Stomach (tissue), 4 donors: ENCODE measurements at regions not wholly inside any gene's neighbourhood (a gene's known extent, or its start where the extent isn't known, plus 50 kb on each side); places are given as distances from the start of the nearest gene placed in this dataset.

ENCODE experiments used
- POLR2A ChIP-seq, 4 donors: fragments of 450-650 bp; IDR thresholded peaks; one replicate each; pipeline ENCODE4 v1.6.1; 2016; ENCODE audit warnings: antibody characterized with exemption in 4 of 4, control low read depth in 2 of 4, mild to moderate bottlenecking in 1 of 4, moderate library complexity in 1 of 4
- TF ChIP-seq, protein P1 (sequence below), 7 experiments: fragments of 450-650 bp in 4 of 7; fragments of 200-600 bp in 3 of 7; sonication (generic) in 3 of 7; IDR thresholded peaks; one replicate each; pipeline ENCODE4 v1.5.1; 2016 to 2019; ENCODE audit warnings: antibody characterized with exemption in 7 of 7, control low read depth in 2 of 7, mild to moderate bottlenecking in 1 of 7

DNA sequence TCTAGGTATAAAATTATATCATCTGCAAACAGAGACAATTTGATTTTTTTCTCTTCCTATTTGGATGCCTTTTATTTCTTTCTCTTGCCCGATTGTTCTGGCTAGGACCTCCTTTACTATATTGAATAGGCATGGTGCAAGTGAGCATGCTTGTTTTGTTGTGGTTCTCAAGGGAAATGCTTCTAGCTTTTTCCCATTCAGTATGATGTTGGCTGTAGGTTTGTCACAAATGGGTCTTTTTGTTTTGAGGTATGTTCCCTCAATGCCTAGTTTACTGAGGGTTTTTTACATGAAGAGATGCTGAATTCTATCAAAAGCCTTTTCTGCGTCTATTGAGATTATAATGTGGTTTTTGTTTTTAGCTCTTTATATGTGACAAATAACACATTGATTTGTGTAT lies 198.2 kb upstream of the GHR start:
- TF ChIP-seq POLR2A (IDR thresholded peaks at IDR 0.05), result no peak
- TF ChIP-seq, protein P1, sequence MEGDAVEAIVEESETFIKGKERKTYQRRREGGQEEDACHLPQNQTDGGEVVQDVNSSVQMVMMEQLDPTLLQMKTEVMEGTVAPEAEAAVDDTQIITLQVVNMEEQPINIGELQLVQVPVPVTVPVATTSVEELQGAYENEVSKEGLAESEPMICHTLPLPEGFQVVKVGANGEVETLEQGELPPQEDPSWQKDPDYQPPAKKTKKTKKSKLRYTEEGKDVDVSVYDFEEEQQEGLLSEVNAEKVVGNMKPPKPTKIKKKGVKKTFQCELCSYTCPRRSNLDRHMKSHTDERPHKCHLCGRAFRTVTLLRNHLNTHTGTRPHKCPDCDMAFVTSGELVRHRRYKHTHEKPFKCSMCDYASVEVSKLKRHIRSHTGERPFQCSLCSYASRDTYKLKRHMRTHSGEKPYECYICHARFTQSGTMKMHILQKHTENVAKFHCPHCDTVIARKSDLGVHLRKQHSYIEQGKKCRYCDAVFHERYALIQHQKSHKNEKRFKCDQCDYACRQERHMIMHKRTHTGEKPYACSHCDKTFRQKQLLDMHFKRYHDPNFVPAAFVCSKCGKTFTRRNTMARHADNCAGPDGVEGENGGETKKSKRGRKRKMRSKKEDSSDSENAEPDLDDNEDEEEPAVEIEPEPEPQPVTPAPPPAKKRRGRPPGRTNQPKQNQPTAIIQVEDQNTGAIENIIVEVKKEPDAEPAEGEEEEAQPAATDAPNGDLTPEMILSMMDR (IDR thresholded peaks at IDR 0.05), result no peak
